Caco-2 (cell line): ENCODE measurements at regions not wholly inside any gene's neighbourhood (a gene's known extent, or its start where the extent isn't known, plus 50 kb on each side); places are given as distances from the start of the nearest gene placed in this dataset.

Source experiments
- BruUV-seq: library from RNA; stranded (reverse); fragments of 400-500 nt; replicated peaks from 2 replicates; lab custom pipeline; 2021; lab: Mats Ljungman, UMichigan
- CTCF ChIA-PET: fragments of 300-600 bp; sonication (Branson Sonifier 250); formaldehyde crosslinking; loops from one replicate; lab custom pipeline; 2022; ENCODE audit warnings: antibody characterized with exemption; lab: Charles Lee
- POLR2A ChIA-PET: fragments of 300-600 bp; sonication (Branson Sonifier 250); formaldehyde crosslinking; loops from one replicate; lab custom pipeline; 2022; ENCODE audit warnings: antibody characterized with exemption; lab: Charles Lee
- DNase-seq, 2 experiments: peaks; one replicate each; pipeline versions ENCODE4 v3.0.0 to v3.0.0-alpha.2; 2020 to 2022
- H3K27me3 ChIP-seq: replicated peaks from 2 replicates; pipeline ENCODE4 v1.6.0; 2011; ENCODE audit warnings: low read length; ENCODE audit not compliant: control insufficient read depth, insufficient read depth
- H3K36me3 ChIP-seq: 2 replicates; pipeline ENCODE4 v1.5.1; 2011; ENCODE audit warnings: low read length; ENCODE audit not compliant: control insufficient read depth, insufficient read depth
- H3K4me1 ChIP-seq: fragments of 250-450 bp; sonication (Bioruptor Pico); 2 replicates; pipeline ENCODE4 v1.5.1; 2020; ENCODE audit warnings: mild to moderate bottlenecking
- H3K4me3 ChIP-seq: 2 replicates; pipeline ENCODE4 v1.5.1; 2011; ENCODE audit warnings: low read depth, mild to moderate bottlenecking, control low read depth, low read length
- H3K9me3 ChIP-seq: fragments of 250-450 bp; sonication (Bioruptor Pico); 2 replicates; pipeline ENCODE4 v1.5.1; 2020; ENCODE audit warnings: mild to moderate bottlenecking, moderate library complexity
- H3K27ac Mint-ChIP-seq: one replicate; pipeline ENCODE4 v1.8.0; 2022; ENCODE audit warnings: mixed read lengths; ENCODE audit not compliant: unreplicated experiment
- H3K27me3 Mint-ChIP-seq: one replicate; pipeline ENCODE4 v1.8.0; 2022; ENCODE audit warnings: mixed read lengths; ENCODE audit not compliant: insufficient read depth, unreplicated experiment
- H3K36me3 Mint-ChIP-seq: one replicate; pipeline ENCODE4 v1.8.0; 2022; ENCODE audit warnings: mild to moderate bottlenecking, mixed read lengths; ENCODE audit not compliant: insufficient read depth, unreplicated experiment
- H3K4me1 Mint-ChIP-seq: one replicate; pipeline ENCODE4 v1.8.0; 2022; ENCODE audit warnings: low read depth, mixed read lengths; ENCODE audit not compliant: unreplicated experiment
- H3K4me3 Mint-ChIP-seq: one replicate; pipeline ENCODE4 v1.8.0; 2022; ENCODE audit warnings: mild to moderate bottlenecking, moderate library complexity, mixed read lengths; ENCODE audit not compliant: unreplicated experiment
- H3K9me3 Mint-ChIP-seq: one replicate; pipeline ENCODE4 v1.8.0; 2022; ENCODE audit warnings: mixed read lengths; ENCODE audit not compliant: unreplicated experiment
- CTCF ChIP-seq, 2 experiments: fragments of 200-600 bp in 1 of 2; IDR thresholded peaks; 1 replicate in 1 of 2; 2 replicates in 1 of 2; pipeline versions ENCODE4 v1.5.1 to v1.8.0; 2011 to 2022; ENCODE audit warnings: antibody characterized with exemption in 1 of 2, control low read depth in 1 of 2, inconsistent platforms in 1 of 2, low read depth in 1 of 2, low read length in 1 of 2, mild to moderate bottlenecking in 1 of 2, moderate library complexity in 1 of 2; ENCODE audit not compliant: insufficient read depth in 1 of 2, severe bottlenecking in 1 of 2, unreplicated experiment in 1 of 2
- intact Hi-C: fragments of 100-400 bp; cut with micrococcal nuclease; formaldehyde crosslinking; loops from one replicate; pipeline ENCODE4 v1.10.0; 2022; ENCODE audit not compliant: unreplicated experiment

- no peak for TF ChIP-seq CTCF (IDR thresholded peaks at IDR 0.05; ENCODE audit: insufficient read depth in 1 of 2, low read depth in 1 of 2, low read length in 1 of 2, severe bottlenecking in 1 of 2, unreplicated experiment in 1 of 2)
- Mint-ChIP-seq H3K27me3 (no peaks in the 10 kb centered on the region), H3K9me3 (peaks cover 5% of the 10 kb centered on the region), H3K4me3 (no peak overlapping the region), H3K27ac (no peak overlapping the region), H3K4me1 (no peaks in the 10 kb centered on the region), H3K36me3 (peaks cover 30% of the 10 kb centered on the region)
- ChIA-PET POLR2A (no interaction called here), CTCF (no interaction called here)
- intact Hi-C loops, result no loop called here
- no peak overlapping the region for H3K4me3 ChIP-seq
- no peaks in the 10 kb centered on the region for H3K27me3 ChIP-seq
- no peaks in the 10 kb centered on the region for H3K4me1 ChIP-seq
- BruUV-seq, result no TSS peak
- no peak for DNase-seq
- no peaks in the 10 kb centered on the region for H3K9me3 ChIP-seq
- no peaks in the 10 kb centered on the region for H3K36me3 ChIP-seq
These were observed 293.6 kb upstream of the RGS6 start for GRCh38 chr14:71638523-71639196.

GRCh38 chr14:71642715-71643114, 289.5 kb upstream of the RGS6 start:
- H3K27me3 Mint-ChIP-seq, result no peaks in the 10 kb centered on the region
- ChIA-PET CTCF (no interaction called here), POLR2A (no interaction called here)
- DNase-seq, result no peak
- no TSS peak for BruUV-seq
- TF ChIP-seq CTCF (IDR thresholded peaks at IDR 0.05; ENCODE audit: insufficient read depth in 1 of 2, low read depth in 1 of 2, low read length in 1 of 2, severe bottlenecking in 1 of 2, unreplicated experiment in 1 of 2), result no peak
- H3K36me3 Mint-ChIP-seq, result peaks cover 5% of the 10 kb centered on the region
- peaks cover 5% of the 10 kb centered on the region for H3K9me3 Mint-ChIP-seq
- peaks cover 17% of the 10 kb centered on the region for H3K4me1 Mint-ChIP-seq
- Histone ChIP-seq H3K27me3 (no peaks in the 10 kb centered on the region), H3K4me1 (peaks cover 14% of the 10 kb centered on the region), H3K36me3 (no peaks in the 10 kb centered on the region), H3K9me3 (peaks cover 3% of the 10 kb centered on the region; the same call in 1 of the 2 replicates), H3K4me3 (no peak overlapping the region)
- no peak overlapping the region for H3K27ac Mint-ChIP-seq
- intact Hi-C loops, result no loop called here
- H3K4me3 Mint-ChIP-seq, result no peak overlapping the region

GRCh38 chr14:71645656-71646055, 286.6 kb upstream of the RGS6 start:
- Histone ChIP-seq H3K36me3 (no peaks in the 10 kb centered on the region; the same call in 1 of the 2 replicates), H3K4me3 (no peak overlapping the region), H3K4me1 (peaks cover 22% of the 10 kb centered on the region), H3K9me3 (peaks cover 3% of the 10 kb centered on the region; the same call in 1 of the 2 replicates), H3K27me3 (no peaks in the 10 kb centered on the region)
- CTCF ChIA-PET, result no interaction called here
- intact Hi-C loops, result loop anchor here (2.0 kb wide), 1 partner anchor 43 kb away; no protein-coding TSS in a partner anchor
- Mint-ChIP-seq H3K27me3 (no peaks in the 10 kb centered on the region), H3K9me3 (peaks cover 2% of the 10 kb centered on the region), H3K27ac (no peak overlapping the region), H3K4me1 (peaks cover 17% of the 10 kb centered on the region), H3K36me3 (peaks cover 13% of the 10 kb centered on the region), H3K4me3 (no peak overlapping the region)
- no peak for TF ChIP-seq CTCF (IDR thresholded peaks at IDR 0.05; ENCODE audit: insufficient read depth in 1 of 2, low read depth in 1 of 2, low read length in 1 of 2, severe bottlenecking in 1 of 2, unreplicated experiment in 1 of 2)
- DNase-seq, result no peak
- POLR2A ChIA-PET, result no interaction called here
- BruUV-seq, result no TSS peak
